Ishikawa (cell line): ENCODE measurements at regions not wholly inside any gene's neighbourhood (a gene's known extent, or its start where the extent isn't known, plus 50 kb on each side); places are given as distances from the start of the nearest gene placed in this dataset.

ENCODE experiments used
- CEBPB ChIP-seq: IDR thresholded peaks from 2 replicates; pipeline ENCODE4 v1.6.1; 2012
- CREB1 ChIP-seq: IDR thresholded peaks from 2 replicates; pipeline ENCODE4 v1.6.1; 2012; ENCODE audit warnings: low read depth
- EGR1 ChIP-seq: IDR thresholded peaks from 2 replicates; pipeline ENCODE4 v1.6.1; 2012
- EP300 ChIP-seq: IDR thresholded peaks from 2 replicates; pipeline ENCODE4 v1.6.1; 2012; ENCODE audit warnings: borderline replicate concordance
- FOXM1 ChIP-seq: IDR thresholded peaks from 2 replicates; pipeline ENCODE4 v1.6.1; 2012; ENCODE audit warnings: low read depth, borderline replicate concordance
- MAX ChIP-seq: IDR thresholded peaks from 2 replicates; pipeline ENCODE4 v1.6.1; 2012
- NFIC ChIP-seq: IDR thresholded peaks from 2 replicates; pipeline ENCODE4 v1.6.1; 2012
- RAD21 ChIP-seq: IDR thresholded peaks from 2 replicates; pipeline ENCODE4 v1.6.1; 2012; ENCODE audit warnings: low read depth
- REST ChIP-seq: IDR thresholded peaks from 2 replicates; pipeline ENCODE4 v1.6.1; 2012; ENCODE audit warnings: low read depth, mild to moderate bottlenecking
- TAF1 ChIP-seq: IDR thresholded peaks from 2 replicates; pipeline ENCODE4 v1.6.1; 2012; ENCODE audit warnings: low read depth, mild to moderate bottlenecking
- TCF12 ChIP-seq: IDR thresholded peaks from 2 replicates; pipeline ENCODE4 v1.6.1; 2012; ENCODE audit warnings: low read depth
- TEAD4 ChIP-seq: IDR thresholded peaks from 2 replicates; pipeline ENCODE4 v1.6.1; 2012
- USF1 ChIP-seq: IDR thresholded peaks from 2 replicates; pipeline ENCODE4 v1.6.1; 2012
- YY1 ChIP-seq: IDR thresholded peaks from 2 replicates; pipeline ENCODE4 v1.6.1; 2012; ENCODE audit warnings: low read depth
- ZBTB7A ChIP-seq: IDR thresholded peaks from 2 replicates; pipeline ENCODE4 v1.6.1; 2012; ENCODE audit warnings: low read depth

- TF ChIP-seq EP300 (no peak), TEAD4 (no peak), EGR1 (no peak), YY1 (no peak), MAX (no peak), USF1 (no peak), ZBTB7A (no peak), RAD21 (no peak), TCF12 (no peak), FOXM1 (no peak), CREB1 (no peak), TAF1 (no peak), NFIC (no peak), CEBPB (no peak), REST (no peak)
These were observed 495.5 kb upstream of the CFAP20DC start for GRCh38 chr3:59545374-59545773.

- no peak for TF ChIP-seq CEBPB
These were observed 492.5 kb upstream of the CFAP20DC start for GRCh38 chr3:59542276-59542675.

GRCh38 chr3:59540696-59541095 is 490.9 kb upstream of the CFAP20DC start:
- TF ChIP-seq MAX (no peak), CREB1 (no peak), EGR1 (no peak), FOXM1 (no peak), YY1 (no peak), TAF1 (no peak), USF1 (no peak), CEBPB (no peak), ZBTB7A (no peak), TCF12 (no peak), EP300 (no peak), RAD21 (no peak), NFIC (no peak)

- TF ChIP-seq CREB1: no peak
- TF ChIP-seq USF1: no peak
- no peak for TF ChIP-seq TEAD4
- TF ChIP-seq NFIC: no peak
- no peak for TF ChIP-seq EP300
- no peak for TF ChIP-seq YY1
These were observed 490.4 kb upstream of the CFAP20DC start for GRCh38 chr3:59540241-59540640.

GRCh38 chr3:59538753-59539432 is 489.1 kb upstream of the CFAP20DC start:
- TF ChIP-seq MAX: no peak
- TF ChIP-seq TEAD4: no peak
- TF ChIP-seq CEBPB: no peak

GRCh38 chr3:59535791-59536221 is 486.0 kb upstream of the CFAP20DC start:
- no peak for TF ChIP-seq REST
- TF ChIP-seq TCF12: no peak
- no peak for TF ChIP-seq EGR1
- TF ChIP-seq FOXM1: no peak
